ENCODE measurements at regions not wholly inside any gene's neighbourhood (a gene's known extent, or its start where the extent isn't known, plus 50 kb on each side); places are given as distances from the start of the nearest gene placed in this dataset.

DNA sequence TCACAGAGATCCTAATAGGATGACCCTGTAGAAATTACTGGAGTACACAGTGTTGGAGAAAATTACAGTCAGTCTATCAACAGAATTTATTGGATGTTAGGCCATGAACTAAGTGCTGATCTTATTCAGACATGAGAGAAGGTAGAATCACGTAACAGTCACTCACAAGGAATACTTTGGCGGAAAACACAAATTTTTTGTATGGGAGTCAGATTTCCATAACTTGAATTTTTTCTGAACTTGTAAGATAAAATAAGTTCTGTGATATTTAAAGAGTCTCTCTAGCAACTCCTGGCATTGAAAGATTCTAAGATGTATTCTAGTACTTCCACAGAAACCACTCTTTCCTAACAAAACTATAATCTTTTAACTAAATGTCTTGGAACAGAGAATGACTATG lies 178.8 kb upstream of the MME start:
- Histone ChIP-seq H3K4me2 (ENCODE audit: low read length) (no peak overlapping the region), H2AFZ (ENCODE audit: low read length) (no peak overlapping the region), H3K9ac (ENCODE audit: low read length) (no peak overlapping the region), H3F3A (ENCODE audit: insufficient read depth, low read length) (no peaks in the 10 kb centered on the region), H3K9me3 (ENCODE audit: low read length) (no peaks in the 10 kb centered on the region), H3K27ac (ENCODE audit: low read depth, low read length, poor library complexity, severe bottlenecking) (no peak overlapping the region), H3K4me3 (ENCODE audit: low read depth, low read length, poor library complexity, severe bottlenecking) (no peak overlapping the region), H4K20me1 (ENCODE audit: insufficient read depth, low read length) (no peaks in the 10 kb centered on the region), H3K4me1 (ENCODE audit: insufficient read depth, low read length, severe bottlenecking) (peaks cover 13% of the 10 kb centered on the region), H3K27me3 (ENCODE audit: insufficient read depth, low read length) (no peaks in the 10 kb centered on the region), H3K36me3 (ENCODE audit: insufficient read depth, low read length) (no peaks in the 10 kb centered on the region), H3K79me2 (ENCODE audit: insufficient read depth, low read length) (no peaks in the 10 kb centered on the region), H3K9me2 (ENCODE audit: low read depth, low read length) (no peaks in the 10 kb centered on the region)
- TF ChIP-seq, protein P1, sequence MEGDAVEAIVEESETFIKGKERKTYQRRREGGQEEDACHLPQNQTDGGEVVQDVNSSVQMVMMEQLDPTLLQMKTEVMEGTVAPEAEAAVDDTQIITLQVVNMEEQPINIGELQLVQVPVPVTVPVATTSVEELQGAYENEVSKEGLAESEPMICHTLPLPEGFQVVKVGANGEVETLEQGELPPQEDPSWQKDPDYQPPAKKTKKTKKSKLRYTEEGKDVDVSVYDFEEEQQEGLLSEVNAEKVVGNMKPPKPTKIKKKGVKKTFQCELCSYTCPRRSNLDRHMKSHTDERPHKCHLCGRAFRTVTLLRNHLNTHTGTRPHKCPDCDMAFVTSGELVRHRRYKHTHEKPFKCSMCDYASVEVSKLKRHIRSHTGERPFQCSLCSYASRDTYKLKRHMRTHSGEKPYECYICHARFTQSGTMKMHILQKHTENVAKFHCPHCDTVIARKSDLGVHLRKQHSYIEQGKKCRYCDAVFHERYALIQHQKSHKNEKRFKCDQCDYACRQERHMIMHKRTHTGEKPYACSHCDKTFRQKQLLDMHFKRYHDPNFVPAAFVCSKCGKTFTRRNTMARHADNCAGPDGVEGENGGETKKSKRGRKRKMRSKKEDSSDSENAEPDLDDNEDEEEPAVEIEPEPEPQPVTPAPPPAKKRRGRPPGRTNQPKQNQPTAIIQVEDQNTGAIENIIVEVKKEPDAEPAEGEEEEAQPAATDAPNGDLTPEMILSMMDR (IDR thresholded peaks at IDR 0.05; ENCODE audit: low read length), result no peak
- no peak for TF ChIP-seq EZH2 (IDR thresholded peaks at IDR 0.05; ENCODE audit: borderline replicate concordance, low read length)

DNA sequence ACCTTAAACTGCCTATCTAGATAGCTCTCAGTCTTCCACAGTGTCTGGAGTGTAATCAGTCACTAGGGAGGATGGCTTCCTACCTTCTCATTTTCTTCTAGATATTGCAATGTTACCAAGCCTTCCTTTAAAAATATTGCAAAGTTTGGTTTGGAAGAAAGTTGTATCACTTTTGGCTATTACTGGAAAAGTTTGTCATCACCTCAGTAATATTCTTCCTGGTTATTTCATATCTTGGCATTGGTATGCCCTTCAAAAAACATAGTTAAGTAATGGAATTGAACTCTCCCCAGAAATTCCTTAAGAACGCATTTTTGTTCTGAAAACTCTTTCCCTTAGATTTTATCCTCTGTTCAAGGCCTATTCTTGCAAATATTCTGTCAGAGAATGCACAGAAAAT lies 179.3 kb upstream of the MME start:
- Histone ChIP-seq H3K36me3 (ENCODE audit: insufficient read depth, low read length) (no peaks in the 10 kb centered on the region), H3K4me2 (ENCODE audit: low read length) (no peak overlapping the region), H3K9me2 (ENCODE audit: low read depth, low read length) (no peaks in the 10 kb centered on the region), H2AFZ (ENCODE audit: low read length) (no peak overlapping the region), H3K9me3 (ENCODE audit: low read length) (no peaks in the 10 kb centered on the region), H3K9ac (ENCODE audit: low read length) (no peak overlapping the region), H4K20me1 (ENCODE audit: insufficient read depth, low read length) (no peaks in the 10 kb centered on the region), H3K4me1 (ENCODE audit: insufficient read depth, low read length, severe bottlenecking) (peaks cover 13% of the 10 kb centered on the region), H3K4me3 (ENCODE audit: low read depth, low read length, poor library complexity, severe bottlenecking) (no peak overlapping the region), H3K79me2 (ENCODE audit: insufficient read depth, low read length) (no peaks in the 10 kb centered on the region), H3K27me3 (ENCODE audit: insufficient read depth, low read length) (no peaks in the 10 kb centered on the region), H3K27ac (ENCODE audit: low read depth, low read length, poor library complexity, severe bottlenecking) (no peak overlapping the region), H3F3A (ENCODE audit: insufficient read depth, low read length) (no peaks in the 10 kb centered on the region)
- TF ChIP-seq EZH2 (IDR thresholded peaks at IDR 0.05; ENCODE audit: borderline replicate concordance, low read length), result no peak
- TF ChIP-seq, protein P1 (IDR thresholded peaks at IDR 0.05; ENCODE audit: low read length), result no peak

DNA sequence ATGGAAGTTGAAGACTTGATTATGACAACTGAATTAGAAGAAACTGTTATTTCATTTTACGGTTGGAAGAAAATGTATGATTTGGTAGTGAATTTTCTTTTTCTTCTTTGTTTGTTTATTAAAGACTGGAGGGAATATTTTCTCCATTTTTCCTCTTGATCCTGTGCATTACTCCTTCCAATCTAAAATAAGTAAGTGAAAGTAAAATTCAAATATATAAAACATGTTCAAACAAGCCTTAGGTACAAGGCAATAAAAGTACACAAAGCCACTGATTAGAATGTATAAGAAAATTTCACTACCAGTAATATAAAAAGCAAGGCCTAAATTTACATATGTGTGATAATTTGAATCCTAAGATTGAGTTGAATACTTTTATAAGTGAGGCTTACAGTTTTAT lies 181.2 kb upstream of the MME start:
- Histone ChIP-seq H3K36me3 (ENCODE audit: insufficient read depth, low read length) (no peaks in the 10 kb centered on the region), H4K20me1 (ENCODE audit: insufficient read depth, low read length) (no peaks in the 10 kb centered on the region), H3F3A (ENCODE audit: insufficient read depth, low read length) (no peaks in the 10 kb centered on the region), H3K9ac (ENCODE audit: low read length) (no peak overlapping the region), H3K27ac (ENCODE audit: low read depth, low read length, poor library complexity, severe bottlenecking) (no peak overlapping the region), H3K4me2 (ENCODE audit: low read length) (no peak overlapping the region), H2AFZ (ENCODE audit: low read length) (no peak overlapping the region; the same call in 1 of the 2 replicates), H3K79me2 (ENCODE audit: insufficient read depth, low read length) (no peaks in the 10 kb centered on the region), H3K9me2 (ENCODE audit: low read depth, low read length) (no peaks in the 10 kb centered on the region), H3K27me3 (ENCODE audit: insufficient read depth, low read length) (no peaks in the 10 kb centered on the region), H3K9me3 (ENCODE audit: low read length) (no peaks in the 10 kb centered on the region), H3K4me1 (ENCODE audit: insufficient read depth, low read length, severe bottlenecking) (peaks cover 3% of the 10 kb centered on the region), H3K4me3 (ENCODE audit: low read depth, low read length, poor library complexity, severe bottlenecking) (no peak overlapping the region)
- TF ChIP-seq, protein P1 (IDR thresholded peaks at IDR 0.05; ENCODE audit: low read length), result no peak
- TF ChIP-seq EZH2 (IDR thresholded peaks at IDR 0.05; ENCODE audit: borderline replicate concordance, low read length), result no peak

All from OCI-LY1 (cell line).